ENCODE measurements at regions not wholly inside any gene's neighbourhood (a gene's known extent, or its start where the extent isn't known, plus 50 kb on each side); places are given as distances from the start of the nearest gene placed in this dataset.

DNA sequence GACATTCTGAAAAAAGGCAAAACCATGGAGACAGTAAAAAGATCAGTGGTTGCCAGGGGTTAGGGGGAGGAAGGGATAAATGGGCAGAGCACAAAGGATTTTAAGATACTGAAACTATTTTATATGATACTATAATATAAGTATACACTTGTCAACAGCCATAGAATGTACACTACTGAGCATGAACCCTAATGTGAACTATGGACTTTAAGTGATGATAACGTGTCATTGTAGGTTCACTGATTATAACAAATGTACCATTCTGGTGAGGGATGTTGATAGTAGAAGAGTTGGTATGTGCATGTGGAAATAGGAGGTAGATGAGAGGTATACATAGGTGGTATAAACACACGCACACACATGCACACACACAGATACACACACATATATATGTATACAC, 241.6 kb downstream of the NOL4 start:
- no peak for TF ChIP-seq SIN3A (IDR thresholded peaks at IDR 0.05; ENCODE audit: borderline replicate concordance, insufficient read depth, low read depth, low read length)
- TF ChIP-seq, protein P1, sequence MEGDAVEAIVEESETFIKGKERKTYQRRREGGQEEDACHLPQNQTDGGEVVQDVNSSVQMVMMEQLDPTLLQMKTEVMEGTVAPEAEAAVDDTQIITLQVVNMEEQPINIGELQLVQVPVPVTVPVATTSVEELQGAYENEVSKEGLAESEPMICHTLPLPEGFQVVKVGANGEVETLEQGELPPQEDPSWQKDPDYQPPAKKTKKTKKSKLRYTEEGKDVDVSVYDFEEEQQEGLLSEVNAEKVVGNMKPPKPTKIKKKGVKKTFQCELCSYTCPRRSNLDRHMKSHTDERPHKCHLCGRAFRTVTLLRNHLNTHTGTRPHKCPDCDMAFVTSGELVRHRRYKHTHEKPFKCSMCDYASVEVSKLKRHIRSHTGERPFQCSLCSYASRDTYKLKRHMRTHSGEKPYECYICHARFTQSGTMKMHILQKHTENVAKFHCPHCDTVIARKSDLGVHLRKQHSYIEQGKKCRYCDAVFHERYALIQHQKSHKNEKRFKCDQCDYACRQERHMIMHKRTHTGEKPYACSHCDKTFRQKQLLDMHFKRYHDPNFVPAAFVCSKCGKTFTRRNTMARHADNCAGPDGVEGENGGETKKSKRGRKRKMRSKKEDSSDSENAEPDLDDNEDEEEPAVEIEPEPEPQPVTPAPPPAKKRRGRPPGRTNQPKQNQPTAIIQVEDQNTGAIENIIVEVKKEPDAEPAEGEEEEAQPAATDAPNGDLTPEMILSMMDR (IDR thresholded peaks at IDR 0.05), result no peak
